ENCODE measurements at regions not wholly inside any gene's neighbourhood (a gene's known extent, or its start where the extent isn't known, plus 50 kb on each side); places are given as distances from the start of the nearest gene placed in this dataset.
"Not testable (repeated sequence)": the region's sequence is repeated elsewhere in the genome, so short reads cannot be mapped to it uniquely, and the experiment has no call there.

DNA sequence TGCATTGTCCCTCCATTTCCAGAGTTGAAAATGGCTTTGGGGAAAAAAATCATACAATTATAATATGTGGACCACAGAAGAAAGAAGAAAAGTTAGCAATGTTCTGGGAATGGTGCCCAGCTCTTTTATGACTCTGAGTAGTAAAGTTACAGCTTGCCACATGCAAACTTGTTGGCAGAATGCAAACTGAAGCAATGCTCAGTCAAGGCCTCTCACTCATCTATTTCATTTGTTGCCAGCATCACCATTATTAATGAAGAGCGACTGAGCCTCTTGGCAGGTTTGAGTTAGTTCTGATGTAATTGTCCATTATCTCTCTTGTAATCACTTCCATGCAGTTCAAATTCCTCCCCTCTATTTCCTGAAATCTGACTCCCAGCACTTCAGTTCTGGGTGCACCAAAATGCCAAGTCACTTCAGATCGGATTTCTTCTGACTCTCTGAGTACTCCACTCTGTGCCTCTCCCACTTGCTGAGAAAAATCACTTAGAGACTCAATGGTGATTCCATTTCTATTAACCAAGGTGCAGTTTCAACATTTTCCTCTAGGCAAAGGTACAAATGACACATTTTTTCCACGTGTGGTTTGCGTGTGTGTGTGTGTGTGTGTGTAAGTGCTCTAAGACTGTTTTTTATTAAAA, 154.4 kb upstream of the STMND1 start:
- DNase-seq, result no peak

DNA sequence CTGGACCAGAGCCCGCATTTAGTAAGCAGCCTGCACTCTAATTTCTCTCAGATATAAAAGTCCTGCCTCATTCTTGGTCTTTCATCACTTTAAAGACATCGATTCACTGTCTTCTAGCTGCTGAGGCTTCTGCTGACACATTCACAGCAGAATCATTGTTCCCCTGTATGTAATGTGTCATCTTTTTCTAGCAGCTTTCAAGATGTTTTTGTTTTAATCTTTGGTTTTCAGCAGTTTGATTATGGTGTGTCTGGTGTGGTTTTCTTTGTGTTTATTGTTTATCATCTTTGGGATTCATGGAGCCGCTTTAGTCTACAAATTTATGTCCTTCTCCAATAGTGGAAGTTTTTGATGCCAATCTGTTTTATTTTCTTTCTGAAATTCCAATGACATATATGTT, 157.3 kb upstream of the STMND1 start:
- DNase-seq, result no peak

DNA sequence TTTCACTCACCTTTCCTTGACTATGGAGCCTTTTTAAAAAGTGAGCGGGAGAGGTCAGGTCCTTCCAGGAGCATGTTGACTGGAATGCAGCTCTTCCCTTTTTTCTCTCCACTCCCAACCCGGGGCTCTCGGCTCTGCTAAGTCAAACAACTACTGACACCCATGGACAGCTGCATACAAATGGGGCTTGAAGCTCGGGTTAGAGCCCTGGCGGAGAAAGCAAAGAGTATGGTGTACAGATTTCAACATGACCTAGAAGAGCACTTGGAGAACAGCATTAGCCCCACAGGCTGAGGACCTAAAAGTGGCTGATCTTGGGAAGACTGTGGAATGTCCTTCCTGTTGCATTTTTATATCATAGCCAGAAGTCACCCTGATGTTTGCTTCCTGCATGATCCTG, 162.0 kb upstream of the STMND1 start:
- DNase-seq, result no peak

DNA sequence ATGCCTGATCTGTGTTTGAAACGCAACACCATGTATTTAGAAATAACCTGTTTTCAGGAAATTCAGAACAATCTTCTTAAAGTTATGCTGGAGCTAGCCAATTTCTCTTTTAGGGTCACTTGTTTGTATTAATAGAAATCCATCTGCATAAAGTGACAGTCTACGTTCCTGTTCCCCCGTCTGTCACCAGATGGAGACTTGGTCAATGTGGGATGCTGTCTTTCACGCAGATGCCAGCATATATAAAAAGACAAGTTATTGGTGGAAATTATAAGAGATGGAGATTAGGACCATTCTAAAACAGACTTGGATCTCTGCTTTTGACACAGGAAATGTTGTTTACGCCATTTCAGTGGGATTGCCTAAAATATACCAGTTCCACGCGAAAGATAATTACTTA, 162.5 kb upstream of the STMND1 start:
- DNase-seq, result no peak

DNA sequence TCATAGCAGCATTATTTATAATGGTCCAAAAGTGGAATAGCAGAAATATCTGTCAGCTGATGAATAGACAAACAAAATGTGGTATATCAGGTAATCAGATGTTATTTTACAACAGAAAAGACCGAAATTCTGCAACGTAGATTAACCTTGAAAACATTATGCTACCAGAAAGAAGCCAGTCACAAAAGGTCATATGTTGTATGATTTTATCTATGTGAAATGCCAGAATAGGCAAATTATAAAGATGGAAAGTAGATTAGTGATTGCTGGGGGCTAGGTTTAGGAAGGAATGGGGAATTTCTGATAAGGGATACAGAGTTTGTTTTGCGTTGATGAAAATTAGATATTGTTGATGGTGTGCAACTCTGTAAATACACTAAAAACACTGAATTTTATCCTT, 165.0 kb upstream of the STMND1 start:
- no peak for DNase-seq

DNA sequence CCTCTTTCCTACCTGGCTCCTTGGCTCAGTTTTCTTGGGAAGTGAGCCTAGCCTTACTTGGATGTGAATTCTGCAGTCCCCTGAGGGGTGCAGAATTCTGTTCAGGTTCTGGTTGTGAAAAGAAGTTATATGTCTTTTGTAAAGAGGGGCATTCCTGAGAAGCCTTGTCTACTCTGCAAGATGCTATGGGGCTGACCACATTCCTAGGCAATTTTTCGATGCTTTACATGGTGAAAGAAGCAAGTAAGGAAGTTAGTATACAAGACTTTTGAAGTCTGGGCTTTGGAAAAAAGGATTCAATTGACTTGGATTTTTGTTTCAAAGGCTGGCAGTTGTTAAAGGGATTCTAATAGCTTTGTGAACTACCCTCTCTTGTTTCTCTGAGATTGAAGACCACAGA, 167.9 kb upstream of the STMND1 start:
- DNase-seq, result no peak

DNA sequence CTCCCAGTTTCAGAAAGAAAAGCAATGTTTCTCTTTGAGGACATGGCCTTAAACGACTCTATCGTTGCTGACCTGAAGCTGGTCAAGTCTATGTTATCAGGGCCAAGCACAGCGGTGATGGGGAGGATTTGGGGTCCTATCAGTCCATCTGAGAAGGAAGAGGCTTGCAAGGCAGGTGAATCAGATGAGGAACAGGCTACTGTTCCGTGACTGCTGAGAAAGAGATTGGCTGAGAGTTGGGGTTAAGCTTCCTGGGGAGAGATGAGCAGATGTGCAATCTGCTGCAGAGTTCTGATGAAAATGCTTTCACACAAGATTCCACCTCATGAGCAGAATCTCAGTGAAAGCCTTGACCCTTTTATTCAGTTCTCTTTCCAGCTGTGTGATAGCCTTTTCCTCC, 168.3 kb upstream of the STMND1 start:
- DNase-seq, result no peak

DNA sequence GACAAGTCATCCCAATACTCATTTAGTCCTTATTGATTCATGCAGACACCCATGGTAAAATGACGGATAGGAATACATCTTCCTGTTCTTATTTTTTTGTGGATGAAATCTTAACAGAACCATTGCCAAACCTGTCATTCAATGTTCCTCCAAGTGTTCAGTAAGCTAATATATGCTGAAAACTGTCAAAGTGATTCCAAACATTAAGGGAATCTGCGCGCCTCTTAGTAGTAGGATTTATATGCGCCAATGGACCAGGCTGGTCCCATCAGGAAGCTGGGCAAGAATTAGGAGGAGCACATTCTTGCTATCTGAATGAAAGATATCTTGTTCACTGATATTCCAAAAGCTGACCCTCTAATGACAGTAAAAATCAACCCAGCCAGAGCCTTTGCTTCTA, 168.9 kb upstream of the STMND1 start:
- no peak for DNase-seq

DNA sequence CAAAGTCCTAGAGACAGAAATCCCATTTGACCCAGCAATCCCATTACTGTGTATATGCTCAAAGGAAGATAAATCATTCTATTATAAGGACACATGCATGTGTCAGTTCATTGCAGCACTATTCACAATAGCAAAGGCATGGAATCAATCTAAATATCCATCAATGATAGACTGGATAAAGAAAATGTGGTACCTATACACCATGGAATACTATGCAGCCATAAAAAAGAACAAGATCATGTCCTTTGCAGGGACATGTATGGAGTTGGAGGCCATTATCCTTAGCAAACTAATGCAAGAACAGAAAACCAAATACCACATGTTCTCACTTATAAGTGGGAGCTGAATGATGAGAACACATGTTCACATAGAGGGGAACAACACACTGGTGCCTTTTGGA, 169.8 kb upstream of the ATXN1 start:
- not testable (repeated sequence) for DNase-seq

DNA sequence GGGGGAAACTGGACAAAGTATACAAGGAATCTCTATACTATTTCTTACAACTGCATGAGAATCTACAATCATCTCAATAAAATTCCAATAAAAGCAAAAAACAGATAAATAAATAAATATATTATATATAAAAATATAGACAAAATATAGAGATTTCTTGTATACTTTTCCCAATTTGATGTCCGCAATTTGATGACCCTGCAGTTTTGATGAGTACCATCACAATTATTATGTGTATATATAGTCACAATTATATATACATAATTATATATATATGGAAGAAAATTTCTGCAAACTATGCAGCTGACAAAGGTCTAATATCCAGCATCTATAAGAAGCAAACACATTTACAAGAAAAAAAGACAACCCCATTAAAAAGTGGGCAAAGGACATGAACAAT, 169.2 kb upstream of the ATXN1 start:
- DNase-seq, result no peak

DNA sequence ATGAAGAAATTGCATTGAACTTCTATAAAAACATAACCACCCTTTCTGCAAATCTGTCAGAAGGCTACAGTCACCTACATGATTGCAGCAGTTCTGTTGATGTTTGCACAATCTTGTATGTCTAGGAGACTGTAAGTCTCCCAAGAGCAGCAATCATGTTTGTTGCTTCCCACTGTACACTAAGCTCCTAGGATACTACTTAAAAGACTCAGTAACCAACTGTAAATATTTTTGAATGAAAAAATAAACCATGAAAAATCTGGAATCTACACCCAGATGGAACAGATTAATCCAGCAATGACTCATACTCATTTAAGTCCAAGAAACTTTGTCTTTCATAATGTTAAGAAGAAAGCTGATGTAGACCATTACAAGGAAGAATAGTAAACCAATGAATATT, 168.5 kb upstream of the ATXN1 start:
- DNase-seq, result no peak

DNA sequence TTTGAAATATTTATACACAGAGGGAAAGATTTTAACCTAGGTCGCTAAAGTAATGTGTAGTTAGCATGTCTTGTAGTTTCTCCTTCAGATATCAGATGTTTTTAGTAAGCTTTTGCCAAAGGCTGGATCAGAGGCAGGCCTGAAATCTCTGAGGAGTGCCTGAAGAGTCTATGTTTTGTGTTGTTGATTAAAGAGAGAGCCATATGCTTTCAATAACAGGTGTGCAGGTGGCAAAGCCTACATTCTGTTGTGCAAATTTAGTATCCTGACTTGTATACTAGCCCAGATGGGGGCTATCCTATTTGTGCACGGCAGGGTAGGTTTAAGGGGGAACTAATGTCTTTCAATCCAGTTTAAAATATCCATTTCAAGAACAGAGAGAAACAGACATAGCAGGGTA, 167.1 kb upstream of the ATXN1 start:
- DNase-seq, result no peak

DNA sequence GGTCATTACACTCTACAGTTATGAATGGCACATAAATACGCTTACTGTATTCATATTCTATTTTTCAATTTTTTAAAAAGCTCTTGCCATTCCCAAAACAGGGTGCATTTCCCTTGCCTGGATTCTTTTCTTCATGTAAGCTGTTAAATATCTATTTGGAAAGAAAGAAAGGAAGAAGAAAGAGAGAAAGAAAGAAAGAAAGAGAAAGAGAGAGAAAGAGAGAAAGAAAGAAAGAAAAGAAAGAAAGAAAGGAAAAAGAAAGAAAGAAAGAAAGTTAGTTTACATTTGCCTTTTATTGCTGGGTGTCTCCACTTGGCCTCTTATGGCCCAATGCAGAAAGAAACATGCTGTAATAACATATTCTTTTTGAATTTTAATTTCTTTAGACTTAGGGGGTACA, 165.9 kb upstream of the ATXN1 start:
- DNase-seq, result no peak

DNA sequence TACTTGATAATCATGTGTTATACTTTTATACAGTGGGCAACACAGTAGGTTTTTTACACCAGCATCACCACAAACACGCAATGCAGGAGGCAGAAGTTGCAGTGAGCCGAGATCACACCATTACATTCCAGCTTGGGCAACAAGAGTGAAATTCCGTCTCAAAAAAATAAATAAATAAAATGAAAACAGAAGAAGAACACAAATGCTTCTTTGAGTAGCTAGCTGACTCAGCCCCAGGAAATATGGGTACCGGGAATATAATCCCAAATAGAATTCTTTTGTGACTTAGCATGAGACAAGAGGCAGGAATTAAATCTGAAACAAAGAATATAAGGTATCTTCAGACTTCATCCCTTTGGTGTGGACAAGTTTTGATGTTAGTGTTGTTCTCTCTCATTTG, 164.2 kb upstream of the ATXN1 start:
- DNase-seq, result no peak

DNA sequence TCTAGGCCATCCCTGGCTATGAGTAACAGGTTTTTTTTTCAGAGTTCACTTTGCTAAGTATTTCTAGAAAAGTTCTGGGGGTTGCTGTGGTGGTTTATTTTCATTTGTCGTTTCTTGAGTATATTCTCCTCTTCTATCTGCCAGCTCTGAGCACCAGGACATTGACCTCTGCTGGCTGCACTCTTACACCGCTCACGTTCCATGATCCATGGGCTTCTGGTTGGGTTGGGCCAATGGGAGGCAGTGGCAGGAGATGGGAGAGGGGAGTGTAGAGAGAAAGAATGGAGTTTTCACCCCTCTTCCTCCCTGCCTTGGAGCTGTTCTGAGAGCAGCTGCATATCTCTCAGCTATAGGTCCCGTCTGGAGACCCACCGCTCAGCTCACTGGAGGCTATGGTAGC, 161.0 kb upstream of the ATXN1 start:
- DNase-seq, result no peak

DNA sequence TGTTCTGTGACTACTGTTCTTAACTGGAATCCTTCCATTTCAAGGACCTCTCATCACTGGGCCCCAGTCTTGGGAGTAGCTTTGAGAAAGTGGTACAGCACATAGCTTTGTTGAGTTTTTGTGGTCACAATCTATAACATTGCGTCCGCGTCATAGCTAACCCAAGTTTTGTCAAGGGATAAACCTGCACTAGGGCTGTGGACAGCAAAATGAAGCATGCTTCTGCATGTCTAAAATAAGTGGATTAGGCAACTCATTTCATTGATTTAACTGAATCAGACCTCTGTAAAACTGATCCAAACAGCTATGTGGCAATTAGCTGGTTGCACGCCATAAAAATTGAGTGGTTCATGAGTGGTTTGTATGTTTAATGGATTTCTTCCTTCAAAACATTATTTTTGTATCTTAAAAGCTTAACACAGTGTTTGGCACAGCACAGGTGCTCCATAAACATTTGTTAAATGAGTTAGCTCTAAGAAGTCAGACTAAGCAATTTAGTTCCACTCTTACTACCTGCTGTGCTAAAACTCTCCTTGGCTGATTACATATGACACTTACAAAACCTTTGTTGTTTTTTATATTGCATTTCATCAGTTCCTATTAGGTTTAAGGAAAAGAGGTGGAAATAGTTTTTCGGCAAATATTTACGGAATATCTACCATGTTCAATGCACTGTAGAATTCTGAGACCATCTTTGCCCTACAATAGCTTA, 160.3 kb upstream of the ATXN1 start:
- no peak for DNase-seq

DNA sequence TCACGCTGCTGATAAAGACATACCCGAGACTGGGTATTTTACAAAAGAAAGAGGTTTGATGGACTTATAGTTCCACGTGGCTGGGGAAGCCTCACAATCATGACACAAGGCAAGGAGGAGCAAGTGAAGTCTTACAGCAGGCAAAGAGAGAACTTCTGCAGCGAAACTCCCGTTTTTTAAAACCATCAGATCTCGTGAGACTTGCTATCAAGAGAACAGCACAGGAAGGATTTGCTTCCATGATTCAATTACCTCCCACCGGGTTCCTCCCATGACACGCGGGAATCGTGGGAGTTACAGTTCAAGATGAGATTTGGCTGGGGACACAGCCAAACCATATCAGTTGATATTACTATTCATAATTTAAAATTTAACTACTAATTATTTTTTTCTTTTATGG, 157.3 kb upstream of the ATXN1 start:
- no peak for DNase-seq

DNA sequence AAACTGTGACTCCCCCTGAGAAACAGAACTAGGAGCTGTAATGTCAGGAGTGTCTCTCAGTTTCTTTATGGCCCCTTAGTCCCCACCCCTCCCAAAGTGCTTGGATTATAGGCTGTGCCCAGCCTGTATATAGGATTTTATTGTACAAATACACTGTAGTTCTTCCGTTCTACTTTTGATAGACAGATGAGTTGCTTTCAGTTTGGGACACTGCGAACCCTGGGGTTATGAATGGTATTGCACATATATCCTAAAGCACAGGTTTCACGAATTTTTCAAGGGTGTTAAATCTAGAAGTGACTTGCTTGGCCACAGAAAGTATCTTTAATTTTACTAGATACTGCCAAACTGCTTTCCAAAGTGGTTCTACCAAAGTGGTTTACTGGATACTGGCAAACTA, 152.9 kb upstream of the ATXN1 start:
- no peak for DNase-seq

DNA sequence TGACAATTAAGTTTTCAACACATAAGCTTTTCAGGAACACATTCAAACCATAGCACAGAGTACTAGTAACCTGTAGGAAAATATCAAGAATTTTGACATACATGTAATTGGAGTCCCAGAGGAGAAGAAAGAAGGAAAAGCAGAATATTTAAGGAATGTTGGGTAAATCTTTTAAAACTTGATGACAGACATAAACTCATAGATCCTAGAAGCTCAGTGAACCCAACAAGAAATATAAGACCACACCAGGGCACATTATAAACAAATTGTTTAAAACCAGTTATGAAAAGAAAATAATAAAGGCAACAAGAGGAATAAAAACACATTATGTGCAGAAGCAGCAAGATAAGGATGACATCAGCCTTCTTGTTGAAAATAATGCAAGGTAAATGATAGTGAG, 151.5 kb upstream of the ATXN1 start:
- no peak for DNase-seq

DNA sequence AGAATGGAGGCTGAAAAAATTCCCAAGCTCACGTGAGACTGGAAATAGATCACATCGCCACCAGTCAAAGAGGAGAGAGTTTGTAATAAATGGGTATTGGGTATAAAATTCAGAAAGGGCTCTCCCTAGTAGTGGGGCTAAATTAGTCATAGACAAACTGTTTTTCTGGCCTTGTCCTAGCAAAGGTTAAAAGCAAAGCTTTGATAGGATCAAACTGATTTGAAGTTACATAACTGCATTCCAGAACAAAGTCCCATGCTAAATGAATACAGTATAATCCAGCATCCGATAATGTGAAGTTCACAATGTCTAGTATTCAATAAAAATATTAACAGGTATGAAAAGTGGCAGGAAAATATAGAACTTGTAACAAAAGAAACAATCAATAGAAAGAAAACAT, 149.8 kb upstream of the ATXN1 start:
- DNase-seq, result no peak

DNA sequence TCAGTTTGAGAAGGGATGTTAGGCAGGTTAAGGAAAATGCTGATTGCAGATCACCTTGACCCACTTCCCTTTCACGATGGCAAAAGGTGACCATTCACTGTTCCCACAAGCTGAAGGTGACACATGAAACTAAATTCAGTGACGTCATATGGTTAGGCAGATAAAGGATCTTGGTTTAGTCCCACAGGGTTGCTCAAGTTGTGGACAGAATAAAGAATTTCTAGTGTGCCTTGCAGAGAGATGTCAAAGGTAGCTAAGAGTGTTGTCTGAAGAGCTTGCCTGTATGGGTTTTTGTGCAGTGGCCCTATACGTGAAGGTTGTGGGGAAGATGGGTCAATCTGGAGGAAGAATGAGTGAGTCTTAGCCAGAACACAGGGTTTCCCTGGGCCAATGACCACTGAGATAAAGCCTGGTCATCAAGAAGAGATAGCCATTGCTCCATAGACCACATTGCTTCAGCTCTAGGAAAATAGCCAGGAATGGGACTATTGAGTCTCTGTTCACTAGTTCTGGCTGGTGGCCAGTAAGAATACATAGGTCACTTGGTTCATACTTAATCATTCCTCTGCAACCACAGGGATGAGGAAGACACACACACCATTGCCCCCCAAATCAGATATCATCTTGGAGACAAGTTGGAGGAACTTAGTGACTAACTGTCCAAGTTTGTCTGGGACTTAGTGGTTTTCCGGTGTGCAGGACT, 148.5 kb upstream of the ATXN1 start:
- no peak for DNase-seq

DNA sequence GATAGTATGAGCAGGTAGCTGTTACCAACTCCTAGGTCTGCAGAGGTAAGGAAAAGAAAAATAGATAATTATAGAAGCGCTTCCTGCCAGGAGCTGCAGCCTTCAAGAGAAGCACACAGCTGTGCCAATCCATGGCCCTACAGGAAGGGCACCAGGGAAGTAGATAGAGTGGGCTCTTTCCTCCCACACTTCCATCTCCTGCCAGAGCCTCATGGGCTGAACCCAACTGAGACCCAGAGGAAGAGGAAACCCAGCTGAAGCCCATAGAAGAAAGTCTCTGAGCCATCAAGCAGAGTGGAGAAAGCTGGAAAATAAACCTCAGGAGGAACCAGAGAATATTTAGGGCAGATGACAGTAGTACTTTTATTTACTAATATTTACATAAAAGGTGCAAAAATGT, 146.7 kb upstream of the ATXN1 start:
- no peak for DNase-seq

DNA sequence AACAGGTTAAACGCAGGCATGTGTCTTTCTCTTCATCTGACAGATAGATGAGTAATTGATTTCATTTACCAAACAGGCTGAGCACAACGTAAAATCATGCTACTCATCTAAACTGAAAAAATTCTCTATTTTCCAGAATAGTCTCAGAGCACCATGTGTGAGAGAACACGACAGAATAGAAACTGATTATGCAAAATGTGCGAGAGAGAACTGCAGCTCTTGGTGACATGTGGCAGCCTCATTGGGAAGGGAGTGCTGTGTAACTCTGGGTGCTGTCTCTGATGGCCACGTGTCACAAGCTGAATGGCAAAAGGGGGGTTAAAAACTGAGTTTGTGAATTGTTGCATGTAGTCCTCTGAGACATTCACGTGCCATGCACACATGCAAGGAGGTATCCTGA, 143.7 kb upstream of the ATXN1 start:
- no peak for DNase-seq

DNA sequence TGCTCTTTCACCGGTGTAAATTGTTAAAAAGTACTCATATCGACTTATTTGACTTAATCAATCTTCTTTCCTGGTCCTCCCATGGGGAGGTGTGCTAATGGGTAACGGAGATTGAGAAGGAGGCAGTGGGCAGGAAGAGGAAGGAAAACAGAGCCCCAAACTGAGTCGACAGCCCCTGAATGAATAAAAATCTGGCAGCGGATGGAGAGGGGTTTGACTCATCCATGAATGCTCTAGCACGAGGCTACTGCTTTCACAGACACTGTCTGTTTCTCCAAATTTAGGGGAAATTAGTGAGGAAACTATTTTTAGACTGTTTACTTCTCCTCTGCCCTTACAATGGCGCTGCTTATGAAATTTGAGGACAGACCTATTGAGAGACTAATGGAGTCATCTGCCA, 142.2 kb upstream of the ATXN1 start:
- DNase-seq, result no peak

DNA sequence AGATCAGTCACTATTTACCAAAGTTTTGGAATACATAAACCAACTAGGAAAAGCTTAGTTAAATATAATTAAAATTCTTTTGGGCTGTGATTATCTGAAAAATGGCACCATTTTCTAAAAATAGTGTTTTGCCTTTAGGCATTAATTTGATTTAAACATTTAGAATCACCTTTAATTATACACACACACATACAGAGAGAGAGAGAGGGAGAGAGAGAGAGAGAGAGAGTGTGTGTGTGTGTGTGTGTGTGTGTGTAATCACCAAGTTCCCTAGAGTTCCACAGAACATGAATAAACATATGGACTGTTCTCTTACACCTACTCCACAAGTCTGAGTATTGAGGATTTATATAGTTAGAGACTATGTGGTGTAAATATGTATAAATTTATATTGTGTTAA, 141.2 kb upstream of the ATXN1 start:
- DNase-seq, result no peak
